Kidney capillary endothelial cell (primary cell): ENCODE measurements at regions not wholly inside any gene's neighbourhood (a gene's known extent, or its start where the extent isn't known, plus 50 kb on each side); places are given as distances from the start of the nearest gene placed in this dataset.
"Not testable (repeated sequence)": the region's sequence is repeated elsewhere in the genome, so short reads cannot be mapped to it uniquely, and the experiment has no call there.

Experiments used
- DNase-seq: peaks from one replicate; pipeline ENCODE4 v3.0.0-alpha.2; 2018; ENCODE audit warnings: low spot score

DNA sequence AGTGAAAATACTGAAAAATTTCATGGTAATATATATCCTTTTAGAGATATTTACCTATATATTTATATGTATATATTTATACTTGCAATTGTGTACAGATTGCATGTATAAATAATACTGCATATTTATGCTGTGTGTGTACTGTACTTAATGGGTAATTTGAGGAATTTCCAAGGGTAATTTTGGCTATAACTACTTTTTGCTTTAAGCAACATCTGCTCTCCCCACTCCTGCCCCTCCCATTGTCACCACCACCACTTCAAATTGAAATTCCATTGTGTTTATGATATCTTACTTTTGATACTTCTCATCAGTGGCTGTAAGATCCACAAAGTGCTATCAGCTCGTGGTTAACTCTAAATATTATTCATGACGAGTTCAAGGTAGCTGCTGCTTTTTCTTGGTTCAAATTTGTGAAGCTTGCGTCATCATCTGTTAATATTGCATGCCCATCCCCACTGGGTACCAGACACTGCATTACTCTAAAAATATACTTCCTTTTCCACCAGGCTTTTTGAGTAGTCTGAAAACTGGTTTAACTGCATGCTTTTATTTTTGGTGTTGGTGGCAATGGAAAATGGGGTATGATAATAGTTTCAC, 91.7 kb upstream of the MITF start:
- no peak for DNase-seq

DNA sequence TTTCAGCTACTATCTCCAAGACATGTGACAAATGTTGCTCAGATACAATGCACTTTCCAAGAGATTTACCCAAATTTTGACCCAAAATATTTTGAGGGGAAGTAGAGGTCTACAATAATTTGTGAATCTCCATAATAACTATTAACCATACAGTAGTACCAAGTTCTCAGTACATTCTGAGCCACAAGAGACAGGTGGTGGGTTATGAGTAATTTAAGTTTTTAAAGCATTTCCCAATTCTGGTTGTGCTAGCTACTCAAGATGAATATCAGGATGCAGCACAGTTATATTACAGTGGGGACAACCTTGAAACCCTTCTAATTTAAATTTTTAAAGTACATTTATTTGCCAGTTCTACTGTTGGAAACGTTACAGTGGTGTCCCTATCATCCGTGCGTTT, 92.2 kb upstream of the MITF start:
- no peak for DNase-seq

DNA sequence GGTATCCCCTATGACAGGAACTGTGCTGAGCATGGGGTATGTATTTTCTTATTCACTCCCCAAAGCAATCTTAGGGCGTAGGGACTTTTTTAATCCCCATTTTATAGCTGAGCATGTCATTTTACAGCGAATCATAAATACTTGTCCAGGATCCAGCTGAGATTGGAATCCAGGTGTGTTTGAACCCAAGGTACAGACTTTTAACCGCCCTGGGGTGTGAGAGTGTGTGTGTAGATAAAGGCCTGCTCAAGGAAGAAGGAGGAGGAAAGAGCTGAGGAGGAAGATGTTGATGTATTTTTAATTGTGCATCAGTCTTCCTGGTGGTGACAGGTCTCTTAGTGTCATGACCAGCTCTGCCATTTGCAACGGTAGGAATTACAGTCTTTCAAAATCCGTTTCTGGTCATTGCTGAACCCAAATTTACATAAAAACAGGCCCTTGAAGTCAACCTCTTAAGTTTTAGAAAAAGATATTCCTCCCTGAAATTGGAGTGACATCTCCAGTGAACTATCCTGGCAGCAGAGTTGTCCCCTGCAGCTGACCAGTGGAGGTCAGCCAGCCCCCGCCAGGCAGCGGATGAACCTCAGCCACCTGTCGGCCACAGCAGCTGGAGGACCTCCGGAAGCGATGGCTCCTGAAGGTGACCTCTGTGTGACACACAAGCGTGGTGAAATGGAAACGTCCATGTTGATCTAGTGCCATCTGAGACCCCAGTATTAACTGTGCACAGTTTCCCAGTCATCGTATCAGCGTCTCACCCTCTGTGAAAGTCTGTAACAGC, 92.8 kb upstream of the MITF start:
- DNase-seq: no peak

DNA sequence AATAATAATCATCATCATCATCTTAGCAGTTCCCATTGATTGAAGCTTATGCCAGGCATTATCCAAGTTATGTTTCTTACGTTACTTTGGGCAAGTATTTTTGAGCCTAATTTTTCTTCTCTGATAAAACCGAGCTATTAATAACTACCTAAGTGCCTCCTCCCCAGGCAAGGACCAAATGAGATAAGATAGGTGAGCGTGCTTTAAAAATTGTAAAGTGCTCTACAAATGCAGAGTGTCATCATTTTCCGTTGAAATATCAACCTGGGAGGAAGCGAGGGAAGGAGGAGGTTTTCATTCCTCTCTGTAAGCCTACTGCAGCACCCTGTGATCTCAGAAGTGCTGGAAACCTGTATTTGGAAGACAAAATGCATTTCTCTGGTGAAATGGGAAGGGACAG, 96.7 kb upstream of the MITF start:
- no peak for DNase-seq

DNA sequence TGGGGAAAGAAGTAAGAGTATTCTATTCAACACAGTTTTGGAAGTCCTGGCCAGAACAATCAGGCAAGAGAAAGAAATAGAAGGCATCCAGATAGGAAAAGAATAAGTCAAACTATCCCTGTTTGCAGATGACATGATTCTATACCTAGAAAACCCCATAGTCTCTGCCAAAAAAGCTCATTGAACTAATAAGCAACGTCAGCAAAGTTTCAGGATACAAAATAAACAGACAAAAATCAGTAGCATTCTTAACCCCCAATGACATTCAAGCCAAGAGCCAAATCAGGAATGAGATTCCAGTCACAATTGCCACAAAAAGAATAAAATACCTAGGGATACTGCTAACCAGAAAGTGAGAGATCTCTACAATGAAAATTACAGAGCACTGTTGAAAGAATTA, 99.4 kb upstream of the MITF start:
- DNase-seq: no peak

DNA sequence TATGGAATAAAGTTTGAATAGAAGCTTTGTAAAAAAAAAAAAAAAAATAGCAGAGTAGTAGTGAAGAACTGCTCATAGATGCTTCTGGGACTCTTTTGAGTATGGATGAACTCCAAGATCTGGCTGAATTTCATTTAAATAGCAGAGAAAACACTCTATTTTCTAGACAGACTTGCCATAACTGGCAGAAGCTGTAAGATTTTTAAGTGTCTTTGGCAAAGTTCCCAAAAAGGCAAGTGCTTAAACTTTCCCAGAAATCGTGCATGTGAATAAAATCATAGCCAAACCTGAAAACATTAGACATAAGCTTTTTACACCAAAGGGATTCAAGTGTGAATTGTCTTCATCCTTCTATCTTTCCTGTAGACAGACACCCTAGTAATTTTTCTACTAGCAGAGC, 110.3 kb upstream of the MITF start:
- DNase-seq: no peak

DNA sequence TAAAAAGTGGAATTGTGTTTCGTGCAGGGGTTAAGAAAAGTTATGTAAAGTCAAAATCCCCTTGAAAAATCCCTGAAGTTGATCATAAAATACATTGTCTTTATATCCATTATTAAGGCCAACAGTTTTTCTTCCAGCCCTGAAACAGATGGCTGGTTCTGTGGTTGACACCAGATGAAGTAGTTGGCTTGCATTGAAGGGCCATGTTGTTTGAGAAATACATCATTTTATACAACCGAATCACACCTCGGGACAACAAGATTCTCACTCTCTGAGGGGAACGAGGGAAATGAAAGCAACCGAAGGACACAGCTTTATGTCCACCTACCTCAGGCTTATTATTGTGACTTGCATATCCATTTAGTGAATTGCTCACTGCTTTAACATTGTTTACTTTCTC, 126.0 kb upstream of the MITF start:
- no peak for DNase-seq

DNA sequence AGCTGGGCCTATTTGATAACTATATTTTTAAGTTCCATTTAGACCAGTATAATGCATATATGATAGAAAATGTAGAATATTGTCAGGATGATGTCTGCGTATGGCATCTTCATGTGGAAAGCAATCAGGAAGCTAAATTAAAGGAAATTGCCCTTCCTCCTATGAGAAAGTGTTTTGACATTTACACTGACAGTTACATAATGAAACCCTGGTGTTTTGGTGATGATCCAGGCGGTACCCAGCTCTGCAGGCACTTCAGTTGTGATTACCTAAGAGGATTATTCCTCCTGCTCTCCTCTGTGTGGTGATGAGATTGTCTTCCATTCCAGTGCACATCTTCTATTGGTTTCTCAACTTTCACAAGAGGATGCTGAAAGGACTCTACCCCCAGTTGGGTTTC, 126.5 kb upstream of the MITF start:
- DNase-seq: no peak

DNA sequence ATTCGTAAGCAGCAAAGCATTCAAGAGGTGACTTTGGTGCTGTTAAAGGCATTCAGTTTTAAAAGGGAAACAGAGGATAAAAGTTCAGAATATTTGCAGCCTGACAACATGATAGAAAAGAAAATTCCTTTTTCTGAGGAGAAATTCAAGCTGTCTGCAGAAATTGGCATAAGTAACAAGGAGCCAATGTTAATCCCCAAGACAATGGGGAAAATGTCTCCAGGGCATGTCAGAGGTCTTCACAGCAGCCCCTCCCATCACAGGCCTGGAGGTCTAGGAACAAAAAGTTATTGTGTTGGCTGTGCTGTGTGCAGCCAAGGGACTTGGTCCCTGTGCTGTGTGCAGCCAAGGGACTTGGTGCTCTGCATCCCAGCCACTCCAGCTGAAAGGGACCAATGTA, 129.7 kb upstream of the MITF start:
- DNase-seq: not testable (repeated sequence)

DNA sequence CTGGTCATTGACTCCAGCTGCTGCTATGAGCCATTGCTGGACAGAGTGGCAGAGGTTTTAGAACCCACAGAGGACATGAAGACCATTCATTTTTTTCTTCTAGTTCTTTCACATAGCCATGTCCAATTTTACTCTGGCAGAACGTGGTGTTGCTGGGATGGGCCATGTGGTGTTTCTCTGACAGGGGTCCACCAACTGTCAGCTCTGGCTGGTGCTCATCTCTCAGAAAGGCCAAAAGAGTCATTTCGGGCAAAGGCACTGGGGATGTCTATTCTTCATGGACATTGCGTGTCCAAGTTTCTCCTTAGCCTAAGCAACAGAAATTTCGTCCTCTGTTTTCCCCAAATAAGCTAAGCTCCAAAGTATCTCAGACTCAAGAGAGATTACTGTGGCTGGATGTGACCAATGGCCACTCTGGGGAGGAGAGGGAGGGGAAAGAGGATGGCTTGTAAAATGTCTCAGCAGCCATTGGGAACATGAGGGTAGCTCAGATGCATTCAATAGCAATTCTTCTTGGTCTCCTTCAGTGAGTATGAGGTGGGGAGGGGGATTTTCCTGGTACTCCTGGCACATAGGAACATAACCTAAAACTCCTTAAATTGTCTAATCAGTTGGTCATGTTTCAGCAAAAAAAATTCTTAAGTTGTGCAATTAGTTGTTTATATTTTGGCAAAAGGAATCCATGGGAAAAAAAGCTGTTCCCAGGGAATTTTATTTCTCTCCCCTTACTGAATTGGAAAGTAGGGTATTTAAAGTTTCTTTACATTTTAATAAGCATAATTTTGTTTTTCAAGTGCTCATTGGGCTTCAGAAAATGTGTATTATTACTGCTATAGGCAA, 131.6 kb upstream of the MITF start:
- DNase-seq: no peak

DNA sequence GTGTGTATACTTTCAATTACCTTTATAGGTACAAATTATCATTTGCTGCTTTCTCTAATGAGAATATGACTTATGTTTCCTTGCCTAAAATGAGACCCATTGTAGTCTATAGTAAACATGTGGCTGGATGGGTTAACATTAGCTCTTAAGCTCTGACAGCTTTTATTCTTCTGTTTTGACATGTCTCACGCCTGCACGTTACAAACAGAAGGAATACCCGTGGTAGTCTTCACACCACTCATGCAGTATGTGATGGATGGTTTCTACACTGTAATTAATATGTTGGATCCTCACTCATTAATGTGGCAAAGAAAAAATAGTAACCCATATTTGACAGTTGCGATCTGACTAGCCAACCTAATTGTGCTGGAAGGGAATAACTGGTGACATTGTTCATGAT, 133.4 kb upstream of the MITF start:
- no peak for DNase-seq

DNA sequence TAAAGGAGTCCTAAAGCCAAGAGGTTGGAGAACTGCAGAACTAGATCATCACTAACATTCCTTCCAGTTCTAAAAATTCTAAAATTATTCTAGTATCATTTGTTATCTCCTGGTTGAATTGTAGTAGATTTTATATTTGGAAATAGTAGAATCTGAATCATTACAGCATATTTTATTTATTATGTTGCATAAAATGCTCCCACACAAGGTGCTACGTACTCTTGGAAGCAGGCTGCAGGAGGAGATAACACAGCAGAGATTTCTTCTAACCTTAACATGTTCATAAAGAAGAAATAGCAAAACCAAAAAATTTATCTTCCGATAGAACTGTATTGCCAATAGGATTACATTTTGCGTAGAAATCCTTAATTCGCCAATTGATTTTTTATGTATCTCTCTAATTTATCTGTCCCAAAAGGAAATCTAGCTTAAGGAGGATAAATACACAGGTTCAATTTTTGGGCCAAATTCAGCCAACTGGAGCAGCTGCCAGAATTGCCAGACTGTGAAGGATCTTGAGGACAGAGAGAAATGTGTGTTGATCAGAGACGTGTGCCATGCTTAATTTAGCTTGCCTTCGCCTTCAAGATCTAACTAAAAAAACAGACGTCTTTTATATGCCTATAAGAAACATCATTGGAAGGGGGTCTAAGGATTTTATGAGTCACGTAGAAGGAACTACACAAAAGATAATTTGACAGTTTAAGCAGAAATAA, 134.4 kb upstream of the MITF start:
- DNase-seq: no peak

DNA sequence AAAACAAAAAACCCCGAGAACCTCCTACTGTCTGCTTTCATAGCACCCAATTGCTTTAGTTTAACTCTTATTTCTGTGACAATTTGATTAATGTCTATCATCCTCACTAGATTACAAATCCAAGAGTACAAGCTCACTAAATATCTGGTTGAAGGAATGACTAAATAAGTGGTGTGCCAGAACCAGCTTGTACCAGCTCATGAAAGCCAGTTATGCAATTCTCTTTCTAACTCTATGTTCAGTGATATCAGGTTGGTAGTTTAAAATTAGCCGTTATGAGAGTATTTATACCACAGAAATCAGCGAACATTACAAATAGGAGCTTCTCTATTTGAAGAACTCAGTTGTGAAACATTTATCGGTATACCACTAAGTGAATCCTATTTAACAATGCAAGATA, 137.2 kb upstream of the MITF start:
- no peak for DNase-seq

DNA sequence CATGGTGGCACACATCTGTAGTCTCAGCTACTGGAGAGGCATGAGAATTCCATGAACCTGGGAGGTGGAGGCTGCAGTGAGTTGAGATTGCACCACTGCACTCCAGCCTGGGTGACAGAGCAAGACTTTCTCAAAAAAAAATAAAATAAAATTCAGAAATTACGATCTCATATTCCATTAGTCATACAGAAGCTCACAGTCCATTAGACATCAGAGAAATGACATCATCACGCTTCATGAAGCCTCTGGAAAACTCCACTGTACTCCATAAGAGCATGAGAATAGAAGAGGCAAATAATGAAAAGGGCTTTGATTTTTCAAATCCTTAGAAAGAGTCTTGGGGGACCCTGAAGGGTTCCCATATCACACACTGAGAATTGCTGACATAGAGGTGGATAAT, 145.0 kb upstream of the MITF start:
- DNase-seq: no peak

DNA sequence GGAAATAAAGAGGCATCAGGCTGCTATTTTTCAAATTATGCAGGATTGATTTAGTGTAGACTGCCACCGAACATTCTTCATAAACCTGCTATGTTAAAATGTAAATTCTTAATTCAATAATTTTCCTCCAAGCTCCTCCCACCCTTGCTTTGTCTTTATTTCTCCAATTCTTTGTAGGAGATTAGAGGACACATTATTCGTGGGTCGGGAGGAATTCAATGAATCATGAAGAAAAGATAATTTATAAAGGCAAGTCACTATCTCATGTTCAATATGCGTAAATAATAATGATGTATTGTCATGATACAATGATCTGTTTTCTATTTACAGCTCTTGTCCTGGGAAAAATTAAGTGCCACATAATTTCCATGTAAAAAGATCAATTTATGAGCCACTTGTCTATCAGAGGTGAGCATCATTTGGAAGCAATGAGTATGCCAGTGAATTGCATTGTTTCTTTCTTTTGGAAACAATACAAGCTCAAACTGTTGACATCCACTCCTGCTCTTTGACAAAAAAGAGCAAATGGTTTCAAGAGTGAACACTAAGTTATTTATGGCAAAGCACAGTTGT, 148.0 kb upstream of the MITF start:
- no peak for DNase-seq

DNA sequence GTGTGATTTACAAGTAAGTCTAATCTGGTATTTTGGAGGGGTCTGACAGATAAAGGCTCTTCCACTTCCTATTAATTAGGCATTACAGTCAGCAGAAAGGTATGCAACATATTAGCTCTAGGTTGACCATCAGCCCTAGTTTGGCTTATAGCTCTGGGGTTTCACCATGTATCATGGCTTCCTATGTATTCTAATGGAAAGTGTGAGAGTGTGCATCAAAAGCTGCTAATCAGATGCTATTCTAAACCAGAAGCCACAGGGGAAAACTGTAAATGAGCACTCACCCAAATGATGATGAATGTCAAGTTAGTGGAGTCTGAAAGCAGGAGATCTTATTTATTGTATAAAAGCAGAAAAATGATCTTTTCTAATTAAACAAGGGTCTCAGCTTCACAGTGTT, 149.2 kb upstream of the MITF start:
- no peak for DNase-seq

DNA sequence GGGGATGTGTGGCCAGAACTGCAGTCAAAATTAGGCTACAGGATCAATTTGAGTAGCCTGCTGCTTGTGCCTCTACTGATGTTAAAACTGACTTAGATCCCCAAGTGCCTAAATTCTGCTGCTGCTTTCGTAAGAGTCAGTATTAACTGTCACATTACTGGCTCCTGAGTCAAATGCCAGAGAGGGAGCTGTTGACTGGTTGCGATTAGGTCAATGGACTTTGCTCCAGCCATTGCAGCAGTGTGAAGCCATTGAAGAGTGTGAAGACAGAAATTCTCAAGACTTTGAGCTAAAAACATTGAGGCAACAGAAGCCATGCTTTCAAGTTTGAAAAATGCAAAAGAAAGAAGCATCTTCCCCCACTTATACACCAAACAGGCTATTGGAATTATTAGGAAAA, 151.1 kb upstream of the MITF start:
- DNase-seq: no peak

DNA sequence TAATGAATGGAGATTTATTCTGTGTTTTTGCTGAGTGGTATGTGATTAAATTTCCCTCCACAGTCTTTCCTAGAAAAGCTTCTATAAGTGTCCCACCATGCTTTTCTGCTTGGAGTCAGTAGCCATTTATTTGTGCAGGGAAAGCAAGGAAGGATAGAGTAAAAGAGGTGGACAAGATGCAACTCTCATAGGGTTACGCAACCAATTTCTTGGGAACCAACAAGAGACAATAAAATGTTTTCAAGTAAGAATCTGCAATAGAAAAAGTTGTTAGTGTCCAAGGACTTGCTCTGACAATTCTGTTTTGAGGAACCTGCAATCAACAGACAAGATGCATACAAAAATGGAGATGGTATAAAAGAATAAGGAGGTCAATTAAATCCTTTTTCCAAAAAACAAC, 153.8 kb upstream of the MITF start:
- DNase-seq: no peak

DNA sequence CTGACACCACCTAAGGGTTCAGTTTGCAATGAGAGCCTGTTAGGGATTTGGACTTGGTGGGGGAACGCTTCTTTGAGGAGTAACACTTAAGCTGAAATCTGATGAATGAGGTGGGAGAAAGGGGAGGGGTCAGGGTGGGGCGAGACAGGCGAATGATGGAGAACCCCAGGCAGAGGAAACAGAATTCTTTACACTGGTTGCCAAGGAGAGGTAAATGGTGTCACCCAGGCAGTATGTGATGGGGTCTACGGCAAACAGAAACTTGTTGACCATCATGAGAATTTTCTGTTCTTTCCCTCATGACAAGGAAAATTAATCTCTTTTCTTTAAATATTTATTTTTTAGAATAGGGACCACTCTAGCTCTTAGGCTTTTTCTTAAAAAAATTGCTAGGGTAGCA, 157.2 kb upstream of the MITF start:
- no peak for DNase-seq

DNA sequence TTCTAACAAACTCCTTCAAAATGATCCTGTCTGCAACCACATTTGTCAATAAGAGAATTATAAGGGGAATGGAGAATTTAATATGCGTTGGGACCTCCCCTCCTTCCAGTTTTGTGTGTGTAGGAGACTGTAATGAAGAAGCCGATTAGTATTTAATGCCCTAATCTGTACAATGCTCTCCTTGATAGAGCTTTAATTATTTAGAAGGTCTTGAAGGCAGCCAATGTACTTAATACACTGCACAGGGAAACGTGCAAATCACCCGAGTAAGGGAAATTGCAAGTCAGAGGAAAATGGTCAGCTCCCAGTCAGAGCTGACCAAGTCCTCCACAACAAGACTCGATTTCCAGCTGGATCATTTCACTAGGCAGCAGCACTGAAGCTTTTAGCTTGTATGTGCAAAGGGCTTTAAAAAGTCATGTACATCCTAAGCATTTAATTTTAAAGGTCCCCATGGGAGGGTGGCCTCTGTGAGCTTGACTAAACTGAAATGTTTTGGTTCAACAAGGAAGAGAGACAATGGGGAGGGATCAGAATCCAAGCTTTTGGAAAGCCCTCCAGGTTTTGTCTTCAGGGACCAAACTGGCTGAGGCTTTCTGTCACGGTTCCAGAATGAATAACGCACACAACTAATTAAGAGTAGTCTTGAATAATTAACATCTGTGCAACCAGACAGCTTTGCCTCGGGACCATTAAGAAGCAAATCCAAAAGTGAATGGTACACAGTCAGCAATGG, 159.8 kb upstream of the MITF start:
- DNase-seq: no peak

DNA sequence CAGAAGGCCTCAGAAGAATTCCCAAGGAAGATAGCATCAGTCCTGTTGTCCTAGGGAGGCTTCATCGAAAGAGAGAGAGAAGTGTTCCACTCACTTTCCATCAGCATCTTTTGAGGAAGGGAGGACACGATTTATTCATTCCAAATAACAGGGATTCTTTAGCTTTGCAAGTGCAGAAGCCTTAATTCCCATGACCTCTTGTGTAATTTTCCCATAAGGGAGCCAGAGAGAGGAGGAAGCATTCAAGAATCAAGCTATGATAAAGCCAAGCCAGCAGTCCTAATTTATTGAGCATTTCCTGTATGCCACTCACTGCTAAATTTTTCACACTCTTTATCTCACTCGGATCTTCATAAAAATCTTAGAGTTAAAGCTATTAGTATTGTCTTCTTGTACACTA, 169.7 kb upstream of the MITF start:
- DNase-seq: no peak

DNA sequence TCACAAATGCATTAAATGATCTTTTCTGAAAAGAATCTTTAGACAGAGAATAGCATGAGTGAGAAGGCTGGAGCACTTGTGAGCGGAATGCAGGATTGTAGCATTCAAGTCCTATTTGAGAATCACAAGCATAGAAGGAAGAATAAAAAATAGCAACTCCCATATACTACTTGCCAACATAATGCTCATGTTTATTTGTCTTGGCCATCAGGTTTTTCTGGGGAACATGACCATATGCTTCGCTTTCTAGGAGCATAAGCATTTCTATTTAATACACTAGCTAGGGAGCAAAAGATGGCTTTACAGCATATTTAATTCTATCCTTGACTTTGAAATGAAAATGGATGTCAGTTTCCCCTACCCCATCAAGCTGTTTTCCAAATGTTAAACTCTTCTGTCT, 170.3 kb upstream of the MITF start:
- no peak for DNase-seq
